H9 (cell line): ENCODE measurements at regions not wholly inside any gene's neighbourhood (a gene's known extent, or its start where the extent isn't known, plus 50 kb on each side); places are given as distances from the start of the nearest gene placed in this dataset.

Experiments used
- DNase-seq: peaks from one replicate; pipeline ENCODE4 v3.0.0-alpha.2; 2017
- H2AFZ ChIP-seq: one replicate; pipeline ENCODE4 v1.6.1; 2013; ENCODE audit warnings: mild to moderate bottlenecking, low read length, control low read depth, moderate library complexity
- H2AK5ac ChIP-seq: 2 replicates; pipeline ENCODE4 v1.6.1; 2013; ENCODE audit warnings: low read length, control low read depth, mixed read lengths; ENCODE audit not compliant: insufficient read length
- H2BK120ac ChIP-seq: one replicate; pipeline ENCODE4 v1.6.1; 2013; ENCODE audit warnings: low read depth, mild to moderate bottlenecking, low read length, control low read depth, inconsistent platforms; ENCODE audit not compliant: poor library complexity, severe bottlenecking
- H2BK12ac ChIP-seq: 2 replicates; pipeline ENCODE4 v1.6.1; 2013; ENCODE audit warnings: low read length, control low read depth, mixed read lengths, low read depth; ENCODE audit not compliant: insufficient read length
- H2BK15ac ChIP-seq: 2 replicates; pipeline ENCODE4 v1.6.1; 2013; ENCODE audit warnings: low read depth, low read length, control low read depth
- H2BK20ac ChIP-seq: one replicate; pipeline ENCODE4 v1.6.1; 2013; ENCODE audit warnings: low read depth, mild to moderate bottlenecking, low read length, control low read depth, inconsistent platforms; ENCODE audit not compliant: poor library complexity, severe bottlenecking
- H2BK5ac ChIP-seq: 2 replicates; pipeline ENCODE4 v1.6.1; 2013; ENCODE audit warnings: low read length, control low read depth, mixed read lengths; ENCODE audit not compliant: insufficient read length
- H3K14ac ChIP-seq: 2 replicates; pipeline ENCODE4 v1.6.1; 2013; ENCODE audit warnings: low read length, control low read depth; ENCODE audit not compliant: insufficient read depth
- H3K18ac ChIP-seq: 2 replicates; pipeline ENCODE4 v1.6.1; 2013; ENCODE audit warnings: low read depth, mild to moderate bottlenecking, mixed read lengths, low read length, control low read depth; ENCODE audit not compliant: insufficient read length
- H3K23ac ChIP-seq: 2 replicates; pipeline ENCODE4 v1.6.1; 2013; ENCODE audit warnings: low read length, control low read depth, mixed read lengths, low read depth; ENCODE audit not compliant: insufficient read length
- H3K23me2 ChIP-seq: 2 replicates; pipeline ENCODE4 v1.6.1; 2013; ENCODE audit warnings: low read depth, mild to moderate bottlenecking, mixed read lengths, low read length, control low read depth; ENCODE audit not compliant: insufficient read length, poor library complexity, severe bottlenecking
- H3K27ac ChIP-seq: 2 replicates; pipeline ENCODE4 v1.5.1; 2013; ENCODE audit warnings: low read length, control low read depth, mixed read lengths, low read depth; ENCODE audit not compliant: insufficient read length
- H3K27me3 ChIP-seq: 2 replicates; pipeline ENCODE4 v1.6.1; 2013; ENCODE audit warnings: low read length, control low read depth, inconsistent platforms; ENCODE audit not compliant: insufficient read depth
- H3K4ac ChIP-seq: 2 replicates; pipeline ENCODE4 v1.6.1; 2013; ENCODE audit warnings: low read depth, mild to moderate bottlenecking, control low read depth, inconsistent platforms, low read length, moderate library complexity
- H3K4me1 ChIP-seq: 2 replicates; pipeline ENCODE4 v1.6.1; 2013; ENCODE audit warnings: low read length, control low read depth, inconsistent platforms; ENCODE audit not compliant: insufficient read depth
- H3K4me2 ChIP-seq: 2 replicates; pipeline ENCODE4 v1.6.1; 2013; ENCODE audit warnings: low read length, control low read depth, mixed read lengths; ENCODE audit not compliant: insufficient read length, insufficient read depth
- H3K56ac ChIP-seq: 2 replicates; pipeline ENCODE4 v1.6.1; 2013; ENCODE audit warnings: low read depth, mild to moderate bottlenecking, mixed read lengths, low read length, control low read depth; ENCODE audit not compliant: insufficient read length
- H3K79me1 ChIP-seq: 2 replicates; pipeline ENCODE4 v1.6.1; 2013; ENCODE audit warnings: low read depth, mild to moderate bottlenecking, moderate library complexity, low read length, control low read depth, inconsistent platforms; ENCODE audit not compliant: insufficient read depth, poor library complexity, severe bottlenecking
- H3K79me2 ChIP-seq: 2 replicates; pipeline ENCODE4 v1.6.1; 2013; ENCODE audit warnings: low read length, control low read depth, inconsistent platforms; ENCODE audit not compliant: insufficient read depth
- H3K9ac ChIP-seq: 2 replicates; pipeline ENCODE4 v1.6.1; 2013; ENCODE audit warnings: low read length, control low read depth, mixed read lengths; ENCODE audit not compliant: insufficient read length; ENCODE audit errors: extremely low read depth
- H3K9me3 ChIP-seq: one replicate; pipeline ENCODE4 v1.6.1; 2013; ENCODE audit warnings: low read depth, low read length, inconsistent platforms; ENCODE audit not compliant: control insufficient read depth
- H3T11ph ChIP-seq: one replicate; pipeline ENCODE4 v1.6.1; 2013; ENCODE audit warnings: mild to moderate bottlenecking, low read length, control low read depth, inconsistent platforms
- H4K20me1 ChIP-seq: one replicate; pipeline ENCODE4 v1.6.1; 2013; ENCODE audit not compliant: control insufficient read depth, insufficient read length, insufficient read depth
- H4K5ac ChIP-seq: 2 replicates; pipeline ENCODE4 v1.6.1; 2013; ENCODE audit warnings: low read depth, mild to moderate bottlenecking, mixed read lengths, low read length, control low read depth; ENCODE audit not compliant: insufficient read length
- H4K8ac ChIP-seq: replicated peaks from 2 replicates; pipeline ENCODE4 v1.6.1; 2013; ENCODE audit warnings: low read length, control low read depth, mixed read lengths, low read depth; ENCODE audit not compliant: insufficient read length
- H4K91ac ChIP-seq: 2 replicates; pipeline ENCODE4 v1.6.1; 2013; ENCODE audit warnings: low read depth, mild to moderate bottlenecking, moderate library complexity, mixed read lengths, low read length, control low read depth; ENCODE audit not compliant: insufficient read length
- H3K27ac Mint-ChIP-seq, 3 experiments: 2 replicates in 2 of 3; 3 replicates in 1 of 3; pipeline ENCODE4 v1.8.0; 2020 to 2021; ENCODE audit warnings: mixed read lengths in 3 of 3, mild to moderate bottlenecking in 1 of 3, moderate library complexity in 1 of 3
- H3K27me3 Mint-ChIP-seq: 2 replicates; pipeline ENCODE4 v1.8.0; 2021; ENCODE audit warnings: low read depth, mild to moderate bottlenecking, moderate library complexity, mixed read lengths
- H3K36me3 Mint-ChIP-seq, 3 experiments: 2 replicates in 2 of 3; 3 replicates in 1 of 3; pipeline ENCODE4 v1.8.0; 2020 to 2021; ENCODE audit warnings: low read depth in 3 of 3, mixed read lengths in 3 of 3; ENCODE audit not compliant: insufficient read depth in 1 of 3
- H3K4me1 Mint-ChIP-seq, 2 experiments: 2 replicates each; pipeline ENCODE4 v1.8.0; 2020; ENCODE audit warnings: mixed read lengths in 2 of 2
- H3K4me3 Mint-ChIP-seq, 2 experiments: 2 replicates in 1 of 2; 3 replicates in 1 of 2; pipeline ENCODE4 v1.8.0; 2020 to 2021; ENCODE audit warnings: mild to moderate bottlenecking in 2 of 2, mixed read lengths in 2 of 2, moderate library complexity in 1 of 2
- H3K9me3 Mint-ChIP-seq, 2 experiments: 2 replicates in 1 of 2; 3 replicates in 1 of 2; pipeline ENCODE4 v1.8.0; 2020; ENCODE audit warnings: mild to moderate bottlenecking in 2 of 2, mixed read lengths in 2 of 2, moderate library complexity in 1 of 2
- CTCF ChIP-seq: fragments of 200-600 bp; sonication (generic); conservative IDR thresholded peaks from 3 replicates; pipeline ENCODE4 v1.8.0; 2021; ENCODE audit warnings: antibody characterized with exemption, mild to moderate bottlenecking
- WGBS: extraction: QIAGEN DNeasy Blood & Tissue Kit; methylation state at CpG from one replicate; pipeline ENCODE4 v1.1.7; 2013; ENCODE audit warnings: missing lambda C conversion rate, low lambda C conversion rate, mixed read lengths; ENCODE audit not compliant: insufficient read length; ENCODE audit errors: extremely low coverage; 5-methylcytosine and 5-hydroxymethylcytosine counted together

GRCh38 chr3:137171834-137172603 lies 214.2 kb downstream of the IL20RB start:
- H3K9ac ChIP-seq = no peak overlapping the region

More at GRCh38 chr3:137171834-137172603, 214.2 kb downstream of the IL20RB start:
- Mint-ChIP-seq H3K36me3 (peaks cover 0 to 5% (median 2%) of the 10 kb centered on the region in 3 experiments; a peak in 2 of 7 replicates), H3K9me3 (peaks cover 3 to 7% of the 10 kb centered on the region in 2 experiments; a peak in 3 of 5 replicates), H3K27ac (peak overlapping the region in 1 of 3 experiments; percentile 40; a peak in 1 of 7 replicates), H3K4me3 (no peak overlapping the region), H3K27me3 (no peaks in the 10 kb centered on the region), H3K4me1 (peaks cover 10 to 18% of the 10 kb centered on the region in 2 experiments)
- Histone ChIP-seq H2BK20ac (no peak overlapping the region), H3K79me1 (no peaks in the 10 kb centered on the region), H2BK12ac (no peak overlapping the region), H2BK5ac (no peak overlapping the region), H3K27ac (no peak overlapping the region), H3K23ac (no peak overlapping the region), H4K5ac (no peak overlapping the region), H4K8ac (no peak overlapping the region), H3K4me1 (no peaks in the 10 kb centered on the region), H3T11ph (no peak overlapping the region), H4K91ac (no peak overlapping the region), H3K79me2 (no peaks in the 10 kb centered on the region), H3K18ac (no peak overlapping the region), H3K4ac (no peak overlapping the region), H4K20me1 (no peaks in the 10 kb centered on the region), H3K56ac (no peak overlapping the region), H3K4me2 (no peak overlapping the region), H2BK120ac (no peak overlapping the region), H2AK5ac (no peak overlapping the region), H3K27me3 (no peaks in the 10 kb centered on the region), H3K9me3 (no peaks in the 10 kb centered on the region), H3K23me2 (no peaks in the 10 kb centered on the region), H2AFZ (no peak overlapping the region), H3K14ac (no peak overlapping the region), H2BK15ac (no peak overlapping the region)
- TF ChIP-seq CTCF = no peak
- WGBS = no CpG with 5 or more reads among the region's 5 CpGs
- DNase-seq = no peak
